OCI-LY7 (cell line): ENCODE measurements at regions not wholly inside any gene's neighbourhood (a gene's known extent, or its start where the extent isn't known, plus 50 kb on each side); places are given as distances from the start of the nearest gene placed in this dataset.

Experiments used
- BruUV-seq: library from RNA; stranded (reverse); fragments of 400-500 nt; replicated peaks from 2 replicates; lab custom pipeline; 2021; lab: Mats Ljungman, UMichigan
- CTCF ChIA-PET: fragments of 300-600 bp; sonication (Branson Sonifier 250); formaldehyde crosslinking; loops from one replicate; lab custom pipeline; 2022; ENCODE audit warnings: antibody characterized with exemption; ENCODE audit not compliant: unreplicated experiment; lab: Charles Lee
- POLR2A ChIA-PET: fragments of 300-600 bp; sonication (Branson Sonifier 250); formaldehyde crosslinking; loops from one replicate; lab custom pipeline; 2022; ENCODE audit warnings: antibody characterized with exemption; lab: Charles Lee
- DNase-seq: peaks from one replicate; pipeline ENCODE4 v3.0.0-alpha.2; 2015; ENCODE audit warnings: low spot score
- H2AFZ ChIP-seq: fragments of 200-600 bp; sonication (generic), shearing (Covaris generic); 2 replicates; pipeline ENCODE4 v1.6.1; 2014; ENCODE audit warnings: mild to moderate bottlenecking, antibody characterized with exemption, low read length, moderate library complexity
- H3K27ac ChIP-seq: fragments of 200-600 bp; sonication (generic); 2 replicates; pipeline ENCODE4 v1.5.1; 2014; ENCODE audit warnings: mixed run types, low read depth, mild to moderate bottlenecking, moderate library complexity, low read length, inconsistent platforms; ENCODE audit not compliant: poor library complexity, severe bottlenecking
- H3K36me3 ChIP-seq: fragments of 200-600 bp; sonication (generic); 2 replicates; pipeline ENCODE4 v1.6.1; 2014; ENCODE audit warnings: mild to moderate bottlenecking, antibody characterized with exemption, low read length, moderate library complexity, mixed read lengths; ENCODE audit not compliant: insufficient read depth
- H3K4me1 ChIP-seq: fragments of 200-600 bp; sonication (generic); 2 replicates; pipeline ENCODE4 v1.5.1; 2014; ENCODE audit warnings: mild to moderate bottlenecking, low read length; ENCODE audit not compliant: insufficient read depth, poor library complexity, severe bottlenecking
- H3K4me2 ChIP-seq: fragments of 200-600 bp; sonication (generic); 2 replicates; pipeline ENCODE4 v1.6.1; 2014; ENCODE audit warnings: mild to moderate bottlenecking, low read length
- H3K4me3 ChIP-seq: fragments of 200-600 bp; sonication (generic); 2 replicates; pipeline ENCODE4 v1.5.1; 2014; ENCODE audit warnings: mild to moderate bottlenecking, low read depth, low read length; ENCODE audit not compliant: poor library complexity, severe bottlenecking
- H3K79me2 ChIP-seq: fragments of 200-600 bp; sonication (generic); 2 replicates; pipeline ENCODE4 v1.6.1; 2016; ENCODE audit warnings: low read depth, mild to moderate bottlenecking, low read length, moderate library complexity, mixed read lengths; ENCODE audit not compliant: insufficient read depth
- H3K9me2 ChIP-seq: fragments of 200-600 bp; sonication (generic); 2 replicates; pipeline ENCODE4 v1.6.1; 2016; ENCODE audit warnings: mild to moderate bottlenecking, low read length, mixed read lengths; ENCODE audit not compliant: insufficient read depth
- H3K9me3 ChIP-seq: fragments of 200-600 bp; sonication (generic); 2 replicates; pipeline ENCODE4 v1.6.1; 2014; ENCODE audit warnings: mild to moderate bottlenecking, mixed run types, low read length, mixed read lengths
- H4K20me1 ChIP-seq: fragments of 200-600 bp; sonication (generic); 2 replicates; pipeline ENCODE4 v1.6.1; 2014; ENCODE audit warnings: mild to moderate bottlenecking, antibody characterized with exemption, low read length, moderate library complexity, mixed read lengths; ENCODE audit not compliant: insufficient read depth
- EZH2phosphoT487 ChIP-seq: fragments of 200-600 bp; sonication (generic); IDR thresholded peaks from 2 replicates; pipeline ENCODE4 v1.6.1; 2018; ENCODE audit warnings: low read depth, borderline replicate concordance, mild to moderate bottlenecking, mixed run types, antibody characterized with exemption, low read length, moderate library complexity, mixed read lengths
- intact Hi-C: fragments of 100-400 bp; cut with micrococcal nuclease; formaldehyde crosslinking; loops from one replicate; pipeline ENCODE4 v1.10.0; 2022; ENCODE audit not compliant: unreplicated experiment
- TF ChIP-seq, protein P1 (sequence below): fragments of 200-600 bp; sonication (generic); conservative IDR thresholded peaks from 2 replicates; pipeline ENCODE4 v1.5.1; 2014; ENCODE audit warnings: mild to moderate bottlenecking, antibody characterized with exemption, low read length, moderate library complexity, mixed read lengths

DNA sequence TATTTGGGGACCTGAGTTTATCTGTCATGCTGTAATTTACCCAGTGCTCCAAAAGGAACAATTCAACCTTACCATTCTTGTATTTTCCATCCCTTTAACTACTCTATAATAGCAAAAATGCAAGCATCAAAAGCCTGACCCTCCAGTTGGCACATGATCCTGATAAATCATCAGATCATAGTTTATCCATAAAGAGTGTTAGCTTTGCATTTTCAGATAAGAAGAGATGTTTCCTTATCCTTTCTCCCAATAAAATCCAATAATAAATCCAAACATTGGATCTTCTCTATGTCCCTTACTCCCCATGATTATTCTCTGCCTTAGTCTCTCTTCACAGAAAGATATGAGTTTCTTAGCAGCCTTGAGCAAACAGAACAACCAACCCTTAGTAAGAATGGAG lies 134.9 kb downstream of the FSCB start:
- TF ChIP-seq, protein P1, sequence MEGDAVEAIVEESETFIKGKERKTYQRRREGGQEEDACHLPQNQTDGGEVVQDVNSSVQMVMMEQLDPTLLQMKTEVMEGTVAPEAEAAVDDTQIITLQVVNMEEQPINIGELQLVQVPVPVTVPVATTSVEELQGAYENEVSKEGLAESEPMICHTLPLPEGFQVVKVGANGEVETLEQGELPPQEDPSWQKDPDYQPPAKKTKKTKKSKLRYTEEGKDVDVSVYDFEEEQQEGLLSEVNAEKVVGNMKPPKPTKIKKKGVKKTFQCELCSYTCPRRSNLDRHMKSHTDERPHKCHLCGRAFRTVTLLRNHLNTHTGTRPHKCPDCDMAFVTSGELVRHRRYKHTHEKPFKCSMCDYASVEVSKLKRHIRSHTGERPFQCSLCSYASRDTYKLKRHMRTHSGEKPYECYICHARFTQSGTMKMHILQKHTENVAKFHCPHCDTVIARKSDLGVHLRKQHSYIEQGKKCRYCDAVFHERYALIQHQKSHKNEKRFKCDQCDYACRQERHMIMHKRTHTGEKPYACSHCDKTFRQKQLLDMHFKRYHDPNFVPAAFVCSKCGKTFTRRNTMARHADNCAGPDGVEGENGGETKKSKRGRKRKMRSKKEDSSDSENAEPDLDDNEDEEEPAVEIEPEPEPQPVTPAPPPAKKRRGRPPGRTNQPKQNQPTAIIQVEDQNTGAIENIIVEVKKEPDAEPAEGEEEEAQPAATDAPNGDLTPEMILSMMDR, result no peak
- no peak for TF ChIP-seq EZH2phosphoT487
- POLR2A ChIA-PET, result no interaction called here
- no TSS peak for BruUV-seq
- Histone ChIP-seq H3K4me3 (no peak overlapping the region), H3K9me3 (peaks cover 7% of the 10 kb centered on the region; the same call in 1 of the 2 replicates), H3K9me2 (no peaks in the 10 kb centered on the region), H3K27ac (no peak overlapping the region), H3K4me2 (no peak overlapping the region), H3K79me2 (no peaks in the 10 kb centered on the region), H4K20me1 (no peaks in the 10 kb centered on the region), H3K36me3 (no peaks in the 10 kb centered on the region), H3K4me1 (no peaks in the 10 kb centered on the region), H2AFZ (no peak overlapping the region)
- intact Hi-C loops, result no loop called here
- CTCF ChIA-PET, result no interaction called here
- no peak for DNase-seq

DNA sequence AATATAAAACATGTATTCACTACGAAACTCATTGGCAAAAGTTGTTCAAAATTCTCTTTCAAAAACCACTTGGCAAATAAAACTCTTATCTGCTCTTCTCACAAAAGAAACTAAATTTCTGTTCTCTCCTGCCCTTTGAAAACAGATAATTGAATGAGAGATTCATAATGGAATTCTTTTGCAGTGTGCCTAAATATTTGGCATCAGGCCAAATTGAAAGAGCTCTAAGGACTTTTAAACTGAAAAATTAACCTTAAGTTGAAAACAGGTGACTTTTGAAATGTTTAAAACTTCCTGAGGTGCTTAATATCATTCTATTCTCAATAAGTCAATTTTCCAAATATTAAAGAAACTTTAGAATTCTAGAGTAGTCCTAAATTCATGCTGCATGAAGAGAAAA lies 136.4 kb downstream of the FSCB start:
- intact Hi-C loops, result no loop called here
- H3K27ac ChIP-seq, result no peak overlapping the region

More for the DNA sequence above, 136.4 kb downstream of the FSCB start:
- Histone ChIP-seq H3K9me3 (peaks cover 7% of the 10 kb centered on the region; the same call in 1 of the 2 replicates), H3K4me1 (no peaks in the 10 kb centered on the region), H3K79me2 (no peaks in the 10 kb centered on the region), H3K4me2 (no peak overlapping the region), H3K4me3 (no peak overlapping the region), H4K20me1 (no peaks in the 10 kb centered on the region), H3K36me3 (no peaks in the 10 kb centered on the region), H3K9me2 (no peaks in the 10 kb centered on the region), H2AFZ (no peak overlapping the region)
- BruUV-seq, result no TSS peak
- TF ChIP-seq EZH2phosphoT487, result no peak
- TF ChIP-seq, protein P1, result no peak
- no peak for DNase-seq
- CTCF ChIA-PET, result no interaction called here
- POLR2A ChIA-PET, result interaction anchor here (0.6 to 1.0 kb wide), 2 partner anchors 16 to 971 kb away, joined by 3 read pairs; no protein-coding TSS in a partner anchor
